BE2C (cell line): ENCODE measurements at regions not wholly inside any gene's neighbourhood (a gene's known extent, or its start where the extent isn't known, plus 50 kb on each side); places are given as distances from the start of the nearest gene placed in this dataset.

ENCODE experiments used
- DNase-seq: peaks from one replicate; pipeline ENCODE4 v3.0.0-alpha.2; 2020
- H3K27me3 ChIP-seq: fragments of 250-450 bp; sonication (Bioruptor Pico); 2 replicates; pipeline ENCODE4 v1.5.1; 2020; ENCODE audit warnings: mild to moderate bottlenecking
- H3K36me3 ChIP-seq: fragments of 250-450 bp; sonication (Bioruptor Pico); 2 replicates; pipeline ENCODE4 v1.5.1; 2020; ENCODE audit warnings: mild to moderate bottlenecking
- H3K4me1 ChIP-seq: fragments of 250-450 bp; sonication (Bioruptor Pico); 2 replicates; pipeline ENCODE4 v1.5.1; 2020
- H3K4me3 ChIP-seq: 2 replicates; pipeline ENCODE4 v1.5.1; 2011; ENCODE audit warnings: low read depth, low read length
- H3K9me3 ChIP-seq: fragments of 250-450 bp; sonication (Bioruptor Pico); 2 replicates; pipeline ENCODE4 v1.5.1; 2020
- TF ChIP-seq, protein P1 (sequence below): IDR thresholded peaks from 2 replicates; pipeline ENCODE4 v1.5.1; 2012; ENCODE audit warnings: mild to moderate bottlenecking, low read depth, low read length

DNA sequence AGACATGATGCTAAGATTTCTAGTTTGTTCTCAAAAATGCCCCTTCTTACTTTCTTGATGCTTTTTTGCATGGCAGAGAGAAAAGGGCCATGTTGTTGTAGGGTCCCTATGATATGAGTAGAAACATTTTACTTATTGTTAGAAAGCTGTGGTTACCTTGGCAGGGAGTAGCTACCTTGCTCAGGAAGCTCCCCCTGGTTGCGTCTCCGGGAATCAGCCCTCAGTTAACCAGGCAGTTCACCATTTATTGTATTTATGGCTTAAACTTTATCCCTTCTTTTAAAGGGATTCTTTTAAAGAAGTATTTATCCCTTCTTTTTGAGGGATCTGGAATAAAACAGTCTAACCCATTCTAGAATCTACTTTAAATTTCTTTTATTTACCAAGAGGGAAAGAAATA, 113.9 kb upstream of the PROKR2 start:
- H3K9me3 ChIP-seq, result no peaks in the 10 kb centered on the region
- no peaks in the 10 kb centered on the region for H3K36me3 ChIP-seq
- H3K27me3 ChIP-seq, result peaks cover 4% of the 10 kb centered on the region; the same call in 1 of the 2 replicates
- H3K4me3 ChIP-seq, result no peak overlapping the region
- TF ChIP-seq, protein P1, sequence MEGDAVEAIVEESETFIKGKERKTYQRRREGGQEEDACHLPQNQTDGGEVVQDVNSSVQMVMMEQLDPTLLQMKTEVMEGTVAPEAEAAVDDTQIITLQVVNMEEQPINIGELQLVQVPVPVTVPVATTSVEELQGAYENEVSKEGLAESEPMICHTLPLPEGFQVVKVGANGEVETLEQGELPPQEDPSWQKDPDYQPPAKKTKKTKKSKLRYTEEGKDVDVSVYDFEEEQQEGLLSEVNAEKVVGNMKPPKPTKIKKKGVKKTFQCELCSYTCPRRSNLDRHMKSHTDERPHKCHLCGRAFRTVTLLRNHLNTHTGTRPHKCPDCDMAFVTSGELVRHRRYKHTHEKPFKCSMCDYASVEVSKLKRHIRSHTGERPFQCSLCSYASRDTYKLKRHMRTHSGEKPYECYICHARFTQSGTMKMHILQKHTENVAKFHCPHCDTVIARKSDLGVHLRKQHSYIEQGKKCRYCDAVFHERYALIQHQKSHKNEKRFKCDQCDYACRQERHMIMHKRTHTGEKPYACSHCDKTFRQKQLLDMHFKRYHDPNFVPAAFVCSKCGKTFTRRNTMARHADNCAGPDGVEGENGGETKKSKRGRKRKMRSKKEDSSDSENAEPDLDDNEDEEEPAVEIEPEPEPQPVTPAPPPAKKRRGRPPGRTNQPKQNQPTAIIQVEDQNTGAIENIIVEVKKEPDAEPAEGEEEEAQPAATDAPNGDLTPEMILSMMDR, result 0 out of 2 replicates have a peak, but pooled peaks have one; percentile 13
- DNase-seq, result no peak
- no peaks in the 10 kb centered on the region for H3K4me1 ChIP-seq

DNA sequence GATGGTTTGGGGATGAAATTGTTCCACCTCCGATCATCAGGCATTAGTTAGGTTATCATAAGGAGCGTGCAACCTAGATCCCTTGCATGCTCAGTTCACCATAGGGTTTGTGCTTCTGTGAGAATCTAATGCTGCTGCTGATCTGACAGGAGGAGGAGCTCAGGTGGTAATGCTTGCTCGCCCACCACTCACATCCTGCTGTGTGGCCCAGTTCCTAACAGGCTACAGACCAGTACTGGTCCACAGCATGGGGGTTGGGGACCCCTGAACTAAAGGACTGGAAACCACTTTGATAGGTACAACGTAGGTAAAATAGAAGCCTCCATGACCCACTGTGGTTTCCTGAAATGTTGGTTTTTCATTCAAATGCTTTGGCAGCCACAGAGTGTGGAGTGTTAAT, 109.3 kb upstream of the PROKR2 start:
- Histone ChIP-seq H3K27me3 (peaks cover 7% of the 10 kb centered on the region), H3K4me1 (no peaks in the 10 kb centered on the region), H3K9me3 (no peaks in the 10 kb centered on the region), H3K4me3 (no peak overlapping the region), H3K36me3 (no peaks in the 10 kb centered on the region)
- TF ChIP-seq, protein P1, result no peak
- DNase-seq, result no peak

DNA sequence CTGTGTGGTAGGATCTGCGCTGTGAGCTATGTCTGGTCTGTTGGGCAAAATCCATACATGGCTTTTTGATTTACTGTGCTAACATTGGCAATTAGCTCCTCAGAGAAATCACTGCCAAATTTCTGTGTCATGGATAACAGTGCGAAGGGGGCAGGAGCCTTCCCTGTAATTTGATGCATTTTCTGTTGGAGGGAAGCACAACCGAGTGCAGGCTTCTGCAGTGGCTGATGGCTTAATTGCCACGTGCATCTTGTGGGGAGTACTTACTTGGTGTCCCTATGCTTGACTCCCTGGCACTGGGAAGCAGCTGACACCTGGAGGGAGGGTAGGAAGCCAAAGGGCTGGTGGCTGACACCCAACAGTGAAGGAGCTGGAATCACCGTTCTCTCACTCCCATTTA, 99.3 kb upstream of the PROKR2 start:
- no peak overlapping the region for H3K4me3 ChIP-seq
- no peaks in the 10 kb centered on the region for H3K4me1 ChIP-seq
- no peaks in the 10 kb centered on the region; the same call in 1 of the 2 replicates for H3K9me3 ChIP-seq
- TF ChIP-seq, protein P1, result no peak
- no peak for DNase-seq
- no peaks in the 10 kb centered on the region for H3K36me3 ChIP-seq
- H3K27me3 ChIP-seq, result peaks cover 4% of the 10 kb centered on the region; the same call in 1 of the 2 replicates

DNA sequence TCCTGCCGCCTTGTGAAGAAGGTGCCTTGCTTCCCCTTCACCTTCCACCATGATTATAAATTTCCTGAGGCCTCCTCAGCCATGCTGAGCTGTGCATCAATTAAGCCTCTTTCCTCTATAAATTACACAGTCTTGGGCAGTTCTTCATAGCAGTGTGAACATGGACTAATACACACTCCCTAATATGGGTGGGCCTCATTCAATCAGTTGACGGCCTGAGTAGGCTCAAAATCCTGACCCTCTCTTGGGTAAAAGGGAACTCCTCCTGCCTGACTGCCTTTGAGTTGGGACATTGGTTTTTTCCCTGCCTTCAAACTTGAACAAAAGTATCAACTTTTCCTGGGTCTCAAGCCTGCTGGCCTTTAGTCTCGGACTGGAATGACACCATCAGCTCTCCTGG, 96.6 kb upstream of the PROKR2 start:
- Histone ChIP-seq H3K27me3 (peaks cover 4% of the 10 kb centered on the region; the same call in 1 of the 2 replicates), H3K36me3 (no peaks in the 10 kb centered on the region), H3K9me3 (no peaks in the 10 kb centered on the region; the same call in 1 of the 2 replicates), H3K4me3 (no peak overlapping the region), H3K4me1 (no peaks in the 10 kb centered on the region)
- TF ChIP-seq, protein P1, result no peak
- DNase-seq, result no peak

DNA sequence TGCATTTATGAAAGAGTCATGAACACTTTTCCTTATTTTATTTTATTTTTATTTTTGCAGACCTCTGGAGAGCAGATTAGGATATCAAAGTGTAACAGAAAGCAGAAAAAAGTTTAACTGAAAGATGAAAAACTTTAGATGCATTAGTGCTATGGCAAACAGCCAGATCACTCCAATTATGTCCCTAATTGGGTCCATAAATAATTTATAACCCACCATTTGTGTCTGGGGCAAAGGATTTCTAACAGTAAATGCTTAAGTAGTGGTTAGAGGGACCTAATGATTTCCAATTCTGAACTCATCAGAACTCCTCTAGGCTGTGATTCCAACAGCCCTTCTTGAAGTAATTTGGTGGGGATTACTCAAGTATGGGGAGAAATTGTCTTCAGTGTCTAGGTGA, 93.7 kb upstream of the PROKR2 start:
- no peak for DNase-seq
- Histone ChIP-seq H3K27me3 (no peaks in the 10 kb centered on the region), H3K36me3 (no peaks in the 10 kb centered on the region), H3K4me1 (no peaks in the 10 kb centered on the region), H3K4me3 (no peak overlapping the region), H3K9me3 (no peaks in the 10 kb centered on the region; the same call in 1 of the 2 replicates)
- TF ChIP-seq, protein P1, result no peak

DNA sequence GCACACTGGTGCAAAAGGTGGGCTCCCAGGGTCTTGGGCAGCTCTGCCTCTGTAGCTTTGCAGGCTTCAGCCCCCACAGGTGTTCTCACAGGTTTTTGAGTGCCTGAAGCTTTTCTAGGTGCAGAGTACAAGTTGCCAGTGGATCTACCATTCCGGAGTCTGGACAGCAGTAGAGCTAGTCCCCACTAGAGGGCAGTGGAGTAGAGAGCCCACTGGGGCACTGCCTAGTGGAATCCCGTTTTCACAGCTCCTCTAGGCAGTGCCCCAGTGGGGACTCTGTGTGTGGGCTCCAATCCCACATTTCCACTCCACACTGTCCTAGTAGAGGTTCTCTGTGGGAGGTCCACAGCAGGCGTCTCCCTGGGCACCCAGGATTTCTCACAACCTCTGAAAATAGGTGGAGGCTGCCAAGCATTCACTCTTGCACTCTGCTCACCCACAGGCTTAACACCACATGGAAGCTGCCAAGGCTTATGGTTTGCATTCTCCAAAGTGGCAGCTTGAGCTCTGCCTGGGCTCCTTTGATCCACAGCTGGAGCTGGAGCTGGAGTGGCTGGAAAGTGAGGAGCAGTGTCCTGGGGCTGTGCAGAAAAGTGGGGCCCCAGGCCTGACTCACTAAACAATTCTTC, 86.3 kb upstream of the PROKR2 start:
- TF ChIP-seq, protein P1, result peak; percentile 88
- no peaks in the 10 kb centered on the region for H3K9me3 ChIP-seq
- H3K4me1 ChIP-seq, result no peaks in the 10 kb centered on the region; the same call in 1 of the 2 replicates
- DNase-seq, result peak; percentile 66
- no peaks in the 10 kb centered on the region for H3K27me3 ChIP-seq
- no peak overlapping the region for H3K4me3 ChIP-seq
- H3K36me3 ChIP-seq, result no peaks in the 10 kb centered on the region
